Fibroblast of lung (primary cell): ENCODE measurements at regions not wholly inside any gene's neighbourhood (a gene's known extent, or its start where the extent isn't known, plus 50 kb on each side); places are given as distances from the start of the nearest gene placed in this dataset.

Experiments used
- CTCF ChIP-seq, 2 donors: IDR thresholded peaks in 1 of 2; conservative IDR thresholded peaks in 1 of 2; 1 replicate in 1 of 2; 2 replicates in 1 of 2; pipeline ENCODE4 v1.5.1; 2011 to 2012; ENCODE audit warnings: low read length in 2 of 2, control low read depth in 1 of 2, inconsistent platforms in 1 of 2, low read depth in 1 of 2, mild to moderate bottlenecking in 1 of 2
- EZH2 ChIP-seq: IDR thresholded peaks from 2 replicates; pipeline ENCODE4 v1.5.1; 2012; ENCODE audit warnings: low read length, control low read depth, mild to moderate bottlenecking; ENCODE audit errors: missing control alignments

GRCh38 chr11:96940227-96940626, 550.4 kb downstream of the JRKL start:
- TF ChIP-seq CTCF (conservative IDR thresholded peaks at IDR 0.05 in 1 of 2, IDR thresholded peaks at IDR 0.05 in 1 of 2; ENCODE audit: low read depth in 1 of 2, low read length in 2 of 2) (no peak), EZH2 (no peak)
